22Rv1 (cell line): ENCODE measurements at regions not wholly inside any gene's neighbourhood (a gene's known extent, or its start where the extent isn't known, plus 50 kb on each side); places are given as distances from the start of the nearest gene placed in this dataset.

Experiments used
- ZFX ChIP-seq: fragments of 450-650 bp; IDR thresholded peaks from 2 replicates; pipeline ENCODE4 v1.6.1; 2017; ENCODE audit warnings: antibody characterized with exemption, borderline replicate concordance
- TF ChIP-seq, protein P1 (sequence below): fragments of 450-650 bp; IDR thresholded peaks from 2 replicates; pipeline ENCODE4 v1.5.1; 2017; ENCODE audit warnings: mild to moderate bottlenecking

DNA sequence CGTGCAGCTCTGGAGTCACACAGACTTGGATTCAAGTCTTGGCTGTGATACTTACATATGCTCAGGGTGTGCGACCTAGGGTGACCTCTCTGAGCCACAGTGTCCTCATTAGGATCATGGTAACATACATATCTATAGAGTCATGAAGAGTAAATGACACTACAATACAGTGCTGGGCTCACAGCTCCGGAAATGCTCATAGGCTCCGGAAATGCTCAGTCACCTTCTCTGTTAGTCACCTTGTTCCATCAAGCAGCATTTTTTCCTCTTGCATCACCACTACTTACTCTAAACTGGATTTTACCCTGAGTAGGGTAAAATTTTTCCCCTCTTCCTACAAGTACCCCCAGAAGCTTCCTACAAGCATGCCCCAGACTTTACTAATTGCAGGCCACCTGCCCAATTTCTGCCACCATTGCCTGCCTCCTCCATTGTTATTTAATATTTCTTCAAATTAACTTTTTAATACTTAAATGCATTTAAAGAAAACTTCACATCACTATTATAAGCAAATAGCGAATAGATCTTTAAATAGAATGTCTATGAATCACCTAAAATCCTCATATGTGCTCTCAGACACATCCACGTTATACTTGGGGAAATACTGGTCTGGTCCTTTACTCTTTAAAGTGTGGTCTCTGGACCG, 147.6 kb upstream of the SPRY4 start:
- TF ChIP-seq, protein P1, sequence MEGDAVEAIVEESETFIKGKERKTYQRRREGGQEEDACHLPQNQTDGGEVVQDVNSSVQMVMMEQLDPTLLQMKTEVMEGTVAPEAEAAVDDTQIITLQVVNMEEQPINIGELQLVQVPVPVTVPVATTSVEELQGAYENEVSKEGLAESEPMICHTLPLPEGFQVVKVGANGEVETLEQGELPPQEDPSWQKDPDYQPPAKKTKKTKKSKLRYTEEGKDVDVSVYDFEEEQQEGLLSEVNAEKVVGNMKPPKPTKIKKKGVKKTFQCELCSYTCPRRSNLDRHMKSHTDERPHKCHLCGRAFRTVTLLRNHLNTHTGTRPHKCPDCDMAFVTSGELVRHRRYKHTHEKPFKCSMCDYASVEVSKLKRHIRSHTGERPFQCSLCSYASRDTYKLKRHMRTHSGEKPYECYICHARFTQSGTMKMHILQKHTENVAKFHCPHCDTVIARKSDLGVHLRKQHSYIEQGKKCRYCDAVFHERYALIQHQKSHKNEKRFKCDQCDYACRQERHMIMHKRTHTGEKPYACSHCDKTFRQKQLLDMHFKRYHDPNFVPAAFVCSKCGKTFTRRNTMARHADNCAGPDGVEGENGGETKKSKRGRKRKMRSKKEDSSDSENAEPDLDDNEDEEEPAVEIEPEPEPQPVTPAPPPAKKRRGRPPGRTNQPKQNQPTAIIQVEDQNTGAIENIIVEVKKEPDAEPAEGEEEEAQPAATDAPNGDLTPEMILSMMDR, result no peak
- no peak for TF ChIP-seq ZFX
